Testis (tissue), 2 donors: ENCODE measurements at regions not wholly inside any gene's neighbourhood (a gene's known extent, or its start where the extent isn't known, plus 50 kb on each side); places are given as distances from the start of the nearest gene placed in this dataset.

Experiments
- DNase-seq: peaks from one replicate; pipeline ENCODE4 v3.0.0-alpha.2; 2019
- H3K27ac ChIP-seq, 2 donors: fragments of 200-600 bp; sonication (generic); one replicate each; pipeline ENCODE4 v1.5.1; 2019
- H3K27me3 ChIP-seq: fragments of 200-600 bp; sonication (generic); one replicate; pipeline ENCODE4 v1.5.1; 2019
- H3K36me3 ChIP-seq: fragments of 200-600 bp; sonication (generic); one replicate; pipeline ENCODE4 v1.5.1; 2017; ENCODE audit warnings: low read depth; ENCODE audit errors: missing control alignments
- H3K4me1 ChIP-seq: fragments of 200-600 bp; sonication (generic); one replicate; pipeline ENCODE4 v1.5.1; 2019
- H3K4me3 ChIP-seq, 2 donors: fragments of 200-600 bp; sonication (generic); one replicate each; pipeline ENCODE4 v1.5.1; 2017 to 2019
- H3K9me3 ChIP-seq: fragments of 200-600 bp; sonication (generic); one replicate; pipeline ENCODE4 v1.5.1; 2017
- POLR2A ChIP-seq: fragments of 450-650 bp; IDR thresholded peaks from one replicate; pipeline ENCODE4 v1.6.1; 2017; ENCODE audit warnings: antibody characterized with exemption, mild to moderate bottlenecking, moderate library complexity
- WGBS, 2 donors: methylation state at CpG; one replicate each; pipeline ENCODE4 v1.1.5; 2018; 5-methylcytosine and 5-hydroxymethylcytosine counted together
- intact Hi-C: fragments of 100-400 bp; cut with DNase I; formaldehyde crosslinking; loops from one replicate; pipeline ENCODE4 v1.15.1; 2023; ENCODE audit warnings: low total_unique reads
- TF ChIP-seq, protein P1 (sequence below), 3 experiments: fragments of 450-650 bp in 2 of 3; fragments of 200-600 bp in 1 of 3; sonication (generic) in 1 of 3; IDR thresholded peaks; one replicate each; pipeline ENCODE4 v1.5.1; 2016 to 2019; ENCODE audit warnings: antibody characterized with exemption in 3 of 3, mild to moderate bottlenecking in 2 of 3, moderate library complexity in 1 of 3

DNA sequence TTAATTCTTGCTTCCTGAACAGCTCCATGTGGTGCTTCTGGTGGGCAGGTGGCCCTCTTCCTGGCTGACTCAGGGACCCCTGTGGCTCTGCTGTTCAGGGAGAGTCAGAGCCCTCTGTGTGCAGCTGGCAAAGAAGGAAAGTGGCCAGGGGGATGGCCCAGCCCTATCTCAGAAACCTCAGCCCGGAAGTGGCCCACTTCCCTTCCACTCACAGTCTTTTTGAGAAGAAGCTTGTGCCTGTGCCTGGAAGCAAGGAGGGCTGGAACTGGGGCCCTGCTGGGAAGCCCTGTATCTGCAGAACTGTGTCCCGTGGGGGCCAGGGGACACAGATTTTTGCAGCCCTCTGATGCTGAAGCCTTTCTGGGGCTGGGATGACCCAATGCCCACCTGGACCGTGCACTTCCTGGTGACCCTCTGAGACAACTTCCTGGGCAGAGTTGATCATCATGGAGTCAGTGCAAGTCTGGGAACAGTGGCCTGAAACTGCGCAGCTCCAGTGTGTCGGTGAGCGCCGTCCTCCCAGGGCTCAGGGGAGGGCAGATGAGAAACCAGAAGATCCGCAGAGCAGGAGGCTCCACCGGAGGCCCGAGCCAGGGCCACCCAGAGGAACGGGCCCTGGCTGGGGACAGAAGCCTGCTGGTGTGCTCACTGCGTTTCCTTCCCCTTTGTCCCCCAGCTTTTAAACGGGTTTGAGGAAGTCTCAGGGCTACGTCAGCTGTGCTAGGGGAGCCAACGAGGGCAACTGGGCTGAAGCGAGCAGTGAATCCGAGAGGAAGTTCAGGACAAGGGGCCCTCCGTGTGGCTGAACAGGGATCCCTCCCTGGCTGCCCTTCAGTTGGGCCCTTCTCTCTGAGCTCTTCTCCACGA is 217.4 kb upstream of the RTL1 start:
- H3K27ac ChIP-seq = peak overlapping the region; percentile 37 to 61
- H3K4me3 ChIP-seq = no peak overlapping the region
- peak; percentile 33 for DNase-seq
- H3K27me3 ChIP-seq = no peaks in the 10 kb centered on the region
- H3K36me3 ChIP-seq = no peaks in the 10 kb centered on the region
- intact Hi-C loops = no loop called here
- H3K9me3 ChIP-seq = no peaks in the 10 kb centered on the region
- no peaks in the 10 kb centered on the region for H3K4me1 ChIP-seq
- WGBS, 2 donors = 84 to 85% methylated on average over 16 to 19 of the region's 19 CpGs
- no peak for TF ChIP-seq POLR2A
- TF ChIP-seq, protein P1, sequence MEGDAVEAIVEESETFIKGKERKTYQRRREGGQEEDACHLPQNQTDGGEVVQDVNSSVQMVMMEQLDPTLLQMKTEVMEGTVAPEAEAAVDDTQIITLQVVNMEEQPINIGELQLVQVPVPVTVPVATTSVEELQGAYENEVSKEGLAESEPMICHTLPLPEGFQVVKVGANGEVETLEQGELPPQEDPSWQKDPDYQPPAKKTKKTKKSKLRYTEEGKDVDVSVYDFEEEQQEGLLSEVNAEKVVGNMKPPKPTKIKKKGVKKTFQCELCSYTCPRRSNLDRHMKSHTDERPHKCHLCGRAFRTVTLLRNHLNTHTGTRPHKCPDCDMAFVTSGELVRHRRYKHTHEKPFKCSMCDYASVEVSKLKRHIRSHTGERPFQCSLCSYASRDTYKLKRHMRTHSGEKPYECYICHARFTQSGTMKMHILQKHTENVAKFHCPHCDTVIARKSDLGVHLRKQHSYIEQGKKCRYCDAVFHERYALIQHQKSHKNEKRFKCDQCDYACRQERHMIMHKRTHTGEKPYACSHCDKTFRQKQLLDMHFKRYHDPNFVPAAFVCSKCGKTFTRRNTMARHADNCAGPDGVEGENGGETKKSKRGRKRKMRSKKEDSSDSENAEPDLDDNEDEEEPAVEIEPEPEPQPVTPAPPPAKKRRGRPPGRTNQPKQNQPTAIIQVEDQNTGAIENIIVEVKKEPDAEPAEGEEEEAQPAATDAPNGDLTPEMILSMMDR (IDR thresholded peaks at IDR 0.05) = no peak

DNA sequence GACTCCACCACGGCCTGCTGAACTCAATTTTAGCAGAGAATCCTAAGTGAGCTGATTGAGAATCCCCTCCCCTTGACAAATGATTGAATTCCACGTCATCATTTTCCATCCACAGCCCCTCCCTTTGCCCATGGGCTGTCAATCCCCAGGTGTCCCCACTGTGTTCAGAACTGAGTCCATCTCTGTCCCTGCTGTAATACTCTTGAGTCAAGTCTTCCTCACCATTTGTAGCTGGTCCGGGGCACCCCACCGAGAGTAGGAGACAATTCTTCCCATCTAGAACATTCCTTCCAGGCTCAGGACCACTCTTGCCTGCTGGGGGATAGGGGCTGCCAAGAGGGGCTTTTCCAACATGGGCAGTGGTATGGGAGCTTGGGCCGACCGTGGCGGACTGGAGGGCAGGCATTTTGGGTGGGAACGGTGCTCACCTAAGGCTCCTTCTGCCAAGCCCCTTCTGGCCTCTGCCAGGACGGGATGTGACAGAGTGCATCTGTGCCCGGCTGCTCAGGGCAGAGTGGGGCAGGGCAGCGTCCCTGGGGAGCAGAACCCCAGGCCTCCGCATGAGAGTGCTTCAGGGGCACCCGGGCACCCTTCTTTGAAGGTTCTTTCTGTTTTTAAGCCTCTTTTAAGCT is 218.1 kb upstream of the RTL1 start:
- intact Hi-C loops = no loop called here
- H3K27ac ChIP-seq = peak overlapping the region in 1 of 2 donors; percentile 61
- H3K4me3 ChIP-seq = no peak overlapping the region
- H3K36me3 ChIP-seq = no peaks in the 10 kb centered on the region
- 88 to 93% methylated on average over 4 to 13 of the region's 13 CpGs for whole genome bisulfite sequencing, 2 donors
- no peaks in the 10 kb centered on the region for H3K4me1 ChIP-seq
- H3K27me3 ChIP-seq = no peaks in the 10 kb centered on the region
- H3K9me3 ChIP-seq = no peaks in the 10 kb centered on the region
- TF ChIP-seq, protein P1 (IDR thresholded peaks at IDR 0.05) = no peak
- TF ChIP-seq POLR2A = no peak
- no peak for DNase-seq

DNA sequence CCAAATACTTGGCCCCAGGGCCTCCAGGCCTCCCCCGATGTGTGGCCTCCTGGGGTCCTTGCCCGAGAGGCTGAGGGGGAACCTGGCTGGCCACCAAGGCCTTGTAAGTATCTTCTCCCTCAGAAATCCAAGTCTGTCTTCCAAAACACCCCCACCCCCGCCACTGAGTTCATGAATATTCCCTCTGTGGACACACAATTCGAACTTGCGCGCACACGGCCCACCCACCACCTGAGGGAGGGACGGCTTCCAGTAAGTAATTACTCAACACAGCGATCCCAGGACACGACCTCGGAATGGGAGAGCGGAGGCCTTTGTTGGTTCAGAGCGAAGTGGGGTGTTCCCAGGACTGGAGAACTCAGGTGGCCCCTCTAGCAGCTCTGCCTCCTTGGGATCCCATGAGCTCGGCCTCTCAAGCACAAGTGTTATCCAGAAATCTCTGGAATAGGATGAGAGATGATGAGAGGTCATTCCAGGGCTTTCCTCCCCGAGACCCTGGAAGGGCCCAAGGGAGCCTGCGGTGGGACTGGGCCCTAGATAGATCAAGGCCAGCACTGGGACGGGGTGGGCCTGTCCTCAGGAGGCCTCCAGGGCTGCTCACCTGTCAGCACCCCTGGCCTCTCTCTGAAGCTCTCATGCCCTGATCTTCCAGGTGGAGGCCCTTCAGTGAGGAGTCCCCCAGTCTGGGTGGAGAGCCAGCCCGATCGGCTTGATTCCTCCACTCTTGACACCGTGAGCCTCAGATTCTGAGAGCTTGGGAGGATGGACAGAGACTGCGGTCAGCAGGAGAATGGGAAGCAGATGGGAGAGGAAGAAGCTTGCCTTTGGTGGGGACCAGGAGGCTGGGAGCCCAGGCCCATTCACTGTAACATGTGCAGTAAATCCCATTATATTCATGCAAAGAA is 219.0 kb upstream of the RTL1 start:
- no peaks in the 10 kb centered on the region for H3K9me3 ChIP-seq
- no peak for TF ChIP-seq POLR2A
- TF ChIP-seq, protein P1 (IDR thresholded peaks at IDR 0.05) = no peak
- no peaks in the 10 kb centered on the region for H3K27me3 ChIP-seq
- H3K36me3 ChIP-seq = no peaks in the 10 kb centered on the region
- H3K4me1 ChIP-seq = no peaks in the 10 kb centered on the region
- H3K4me3 ChIP-seq = no peak overlapping the region
- 89 to 96% methylated on average over 18 to 21 of the region's 21 CpGs for WGBS, 2 donors
- DNase-seq = no peak
- intact Hi-C loops = no loop called here
- no peak overlapping the region for H3K27ac ChIP-seq

DNA sequence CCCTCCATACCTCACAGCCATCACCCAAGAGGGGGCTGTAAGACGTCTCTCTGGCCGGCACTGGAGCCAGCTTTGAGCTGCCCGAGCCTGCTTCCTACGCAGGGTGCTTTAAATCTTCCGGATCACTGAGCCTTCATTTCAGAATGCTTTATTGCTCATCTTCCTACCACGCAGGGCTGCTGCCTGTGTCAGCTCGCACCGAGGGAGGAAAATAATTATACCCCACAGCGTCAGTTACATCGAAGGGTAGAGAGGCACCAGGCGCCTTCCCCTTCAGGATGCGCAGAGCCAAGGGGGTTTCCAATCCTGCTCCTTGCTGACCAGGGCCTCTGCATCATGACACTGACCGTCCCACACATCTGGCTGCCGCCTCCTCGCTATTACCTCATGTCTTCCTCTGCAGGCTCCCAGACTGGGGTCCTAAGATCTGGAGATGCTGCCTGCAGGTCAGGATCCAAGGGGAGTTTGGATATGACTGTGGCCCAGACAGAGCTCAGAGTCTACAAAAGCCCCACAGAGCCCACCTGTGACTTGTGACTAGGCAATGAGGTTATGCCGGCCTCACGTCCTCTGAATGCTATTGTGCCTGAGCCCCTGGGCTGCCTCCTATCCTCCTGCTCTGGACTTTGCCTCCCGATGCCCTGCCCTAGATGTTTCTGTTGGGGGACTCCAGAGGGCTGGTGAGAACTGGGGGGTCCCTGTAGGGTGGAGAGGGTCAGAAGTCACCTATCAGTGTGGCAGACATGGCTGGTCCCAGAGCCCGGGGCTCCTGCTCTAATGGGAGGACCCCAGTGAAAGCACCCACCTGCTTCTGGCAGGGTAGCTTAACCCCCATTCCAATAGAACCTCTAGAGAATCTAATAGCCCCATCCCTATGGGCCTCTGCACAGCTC is 220.3 kb upstream of the RTL1 start:
- 72 to 78% methylated on average over 18 to 19 of the region's 19 CpGs for WGBS, 2 donors
- intact Hi-C loops = no loop called here
- Histone ChIP-seq H3K9me3 (no peaks in the 10 kb centered on the region), H3K27ac (no peak overlapping the region), H3K4me1 (no peaks in the 10 kb centered on the region), H3K4me3 (no peak overlapping the region), H3K27me3 (no peaks in the 10 kb centered on the region), H3K36me3 (no peaks in the 10 kb centered on the region)
- peak; percentile 9 for DNase-seq
- TF ChIP-seq, protein P1 (IDR thresholded peaks at IDR 0.05) = no peak
- TF ChIP-seq POLR2A = no peak
